ENCODE measurements at regions not wholly inside any gene's neighbourhood (a gene's known extent, or its start where the extent isn't known, plus 50 kb on each side); places are given as distances from the start of the nearest gene placed in this dataset.
A peak's percentile ranks its signal among the peaks of the same experiment; 100 is the strongest.
"Not testable (repeated sequence)": the region's sequence is repeated elsewhere in the genome, so short reads cannot be mapped to it uniquely, and the experiment has no call there.

DNA sequence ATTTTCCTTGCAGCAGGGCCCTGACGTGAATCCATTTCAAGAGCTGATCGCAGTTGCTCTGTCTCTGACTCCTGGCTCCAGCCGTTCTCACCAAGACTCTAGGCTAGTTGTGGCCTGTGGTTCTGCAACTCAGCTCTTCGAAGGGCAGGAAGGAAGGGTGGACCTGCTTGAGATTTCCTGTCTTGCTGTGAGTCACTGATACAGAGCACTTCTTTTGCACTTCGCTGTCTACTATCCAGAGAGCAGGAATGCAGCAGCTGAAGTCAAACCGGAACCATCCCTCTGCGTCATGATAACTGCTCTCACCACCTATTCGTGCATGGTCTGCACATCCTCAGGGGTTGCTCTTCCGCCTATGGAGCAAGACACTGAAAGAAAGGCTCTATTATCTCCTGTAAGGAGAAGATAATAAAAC is 59.7 kb downstream of the RAP2B start:
- no peaks in the 10 kb centered on the region for H3K9me3 ChIP-seq
- POLR2A ChIA-PET: no interaction called here
- CTCF ChIA-PET: no interaction called here
- TF ChIP-seq FOSL2 (IDR thresholded peaks at IDR 0.05): no peak
- TF ChIP-seq FOSL2 (CRISPR knock-in tag; IDR thresholded peaks at IDR 0.05): no peak
- TF ChIP-seq ZFP36 (IDR thresholded peaks at IDR 0.05; ENCODE audit: borderline replicate concordance, partially characterized antibody): no peak
- TF ChIP-seq, protein P1, sequence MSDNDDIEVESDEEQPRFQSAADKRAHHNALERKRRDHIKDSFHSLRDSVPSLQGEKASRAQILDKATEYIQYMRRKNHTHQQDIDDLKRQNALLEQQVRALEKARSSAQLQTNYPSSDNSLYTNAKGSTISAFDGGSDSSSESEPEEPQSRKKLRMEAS (IDR thresholded peaks at IDR 0.05): no peak
- TF ChIP-seq, protein P2, sequence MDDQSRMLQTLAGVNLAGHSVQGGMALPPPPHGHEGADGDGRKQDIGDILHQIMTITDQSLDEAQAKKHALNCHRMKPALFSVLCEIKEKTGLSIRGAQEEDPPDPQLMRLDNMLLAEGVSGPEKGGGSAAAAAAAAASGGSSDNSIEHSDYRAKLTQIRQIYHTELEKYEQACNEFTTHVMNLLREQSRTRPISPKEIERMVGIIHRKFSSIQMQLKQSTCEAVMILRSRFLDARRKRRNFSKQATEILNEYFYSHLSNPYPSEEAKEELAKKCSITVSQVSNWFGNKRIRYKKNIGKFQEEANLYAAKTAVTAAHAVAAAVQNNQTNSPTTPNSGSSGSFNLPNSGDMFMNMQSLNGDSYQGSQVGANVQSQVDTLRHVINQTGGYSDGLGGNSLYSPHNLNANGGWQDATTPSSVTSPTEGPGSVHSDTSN (IDR thresholded peaks at IDR 0.05): no peak
- TF ChIP-seq SMC3 (IDR thresholded peaks at IDR 0.05): no peak
- no peak overlapping the region for H3K4me3 ChIP-seq
- 73% methylated on average over 9 of the region's 9 CpGs for WGBS (ENCODE audit: missing lambda C conversion rate)
- peak in 1 of 2 experiments; percentile 6 for DNase-seq (ENCODE audit: low read depth in 1 of 2, low spot score in 1 of 2)
- no peaks in the 10 kb centered on the region for H3K4me1 ChIP-seq
- FAIRE-seq: no peak
- no peak overlapping the region for H3K27ac ChIP-seq
- H3K4me2 ChIP-seq: no peak overlapping the region
- ATAC-seq: peak in 1 of 2 experiments; percentile 25; a peak in 2 of 6 replicates

DNA sequence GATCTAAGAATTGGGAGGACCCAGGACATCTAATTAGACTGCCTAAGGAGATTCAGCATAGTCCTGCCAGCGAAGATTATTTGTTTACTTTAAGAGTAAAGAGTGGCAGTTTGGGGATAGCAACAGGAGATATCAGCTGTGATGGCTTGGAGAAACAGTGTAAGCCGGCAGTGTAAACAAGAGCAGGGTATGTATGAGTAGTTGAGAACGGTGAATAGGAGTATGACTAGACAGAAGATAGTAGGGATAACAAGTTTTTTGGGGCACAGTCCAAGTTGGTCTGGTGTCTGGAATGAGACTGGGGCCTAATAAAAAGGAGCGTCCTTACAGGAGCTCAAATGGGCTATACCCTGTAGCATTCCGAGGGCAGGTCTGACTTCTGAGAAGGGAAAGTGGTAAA is 64.9 kb downstream of the RAP2B start:
- FAIRE-seq; H3K4me1 ChIP-seq; H3K27ac ChIP-seq; H3K4me3 ChIP-seq; H3K4me2 ChIP-seq; CTCF ChIA-PET; DNase-seq (ENCODE audit: low read depth in 1 of 2, low spot score in 1 of 2); H3K9me3 ChIP-seq; ATAC-seq; POLR2A ChIA-PET: not testable (repeated sequence)
- 69% methylated on average over 5 of the region's 5 CpGs for WGBS (ENCODE audit: missing lambda C conversion rate)

DNA sequence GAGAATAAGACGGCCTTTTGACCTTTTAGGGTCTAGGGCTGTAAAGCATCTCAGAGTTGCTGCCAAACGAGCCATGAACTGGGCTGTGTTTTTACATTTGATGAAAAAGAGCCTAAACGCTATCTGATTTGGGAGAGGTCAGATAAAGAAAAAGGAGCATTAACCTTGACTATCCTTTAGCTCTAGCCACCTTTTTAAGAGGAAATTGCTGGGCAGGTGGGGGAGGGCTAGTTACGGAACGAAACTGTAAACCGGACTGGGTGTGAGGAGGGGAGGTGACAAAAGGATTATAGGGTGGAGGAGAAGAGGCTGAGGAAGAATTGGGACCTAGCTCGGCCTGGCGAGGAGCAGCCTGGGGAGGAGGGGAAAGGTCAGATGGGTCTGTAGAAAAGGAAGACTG is 68.4 kb downstream of the RAP2B start:
- H3K27ac ChIP-seq; DNase-seq (ENCODE audit: low read depth in 1 of 2, low spot score in 1 of 2); ATAC-seq; H3K4me2 ChIP-seq; FAIRE-seq; H3K9me3 ChIP-seq; POLR2A ChIA-PET; H3K4me3 ChIP-seq; CTCF ChIA-PET: not testable (repeated sequence)
- peaks cover 12% of the 10 kb centered on the region for H3K4me1 ChIP-seq
- WGBS (ENCODE audit: missing lambda C conversion rate): 78% methylated on average over 8 of the region's 8 CpGs

DNA sequence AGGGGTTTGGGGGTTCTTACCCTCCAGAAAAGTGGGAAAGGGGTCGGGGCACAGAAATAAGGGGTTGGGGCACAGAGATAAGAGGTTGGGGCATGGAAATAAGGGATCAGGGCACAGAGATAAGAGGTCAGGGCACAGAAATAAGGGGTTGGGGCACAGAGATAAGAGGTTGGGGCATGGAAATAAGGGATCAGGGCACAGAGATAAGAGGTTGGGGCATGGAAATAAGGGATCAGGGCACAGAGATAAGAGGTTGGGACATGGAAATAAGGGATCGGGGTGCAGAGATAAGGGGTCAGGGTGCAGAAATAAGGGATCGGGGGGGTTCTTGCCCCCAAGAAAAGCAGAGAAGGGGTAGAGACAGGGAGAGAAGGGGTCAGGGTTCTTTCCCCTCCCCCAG is 69.2 kb downstream of the RAP2B start:
- H3K4me2 ChIP-seq; H3K9me3 ChIP-seq; DNase-seq (ENCODE audit: low read depth in 1 of 2, low spot score in 1 of 2); H3K4me3 ChIP-seq; FAIRE-seq; CTCF ChIA-PET; POLR2A ChIA-PET; ATAC-seq; H3K27ac ChIP-seq: not testable (repeated sequence)
- peaks cover 12% of the 10 kb centered on the region for H3K4me1 ChIP-seq
- 64% methylated on average over 3 of the region's 3 CpGs for WGBS (ENCODE audit: missing lambda C conversion rate)

DNA sequence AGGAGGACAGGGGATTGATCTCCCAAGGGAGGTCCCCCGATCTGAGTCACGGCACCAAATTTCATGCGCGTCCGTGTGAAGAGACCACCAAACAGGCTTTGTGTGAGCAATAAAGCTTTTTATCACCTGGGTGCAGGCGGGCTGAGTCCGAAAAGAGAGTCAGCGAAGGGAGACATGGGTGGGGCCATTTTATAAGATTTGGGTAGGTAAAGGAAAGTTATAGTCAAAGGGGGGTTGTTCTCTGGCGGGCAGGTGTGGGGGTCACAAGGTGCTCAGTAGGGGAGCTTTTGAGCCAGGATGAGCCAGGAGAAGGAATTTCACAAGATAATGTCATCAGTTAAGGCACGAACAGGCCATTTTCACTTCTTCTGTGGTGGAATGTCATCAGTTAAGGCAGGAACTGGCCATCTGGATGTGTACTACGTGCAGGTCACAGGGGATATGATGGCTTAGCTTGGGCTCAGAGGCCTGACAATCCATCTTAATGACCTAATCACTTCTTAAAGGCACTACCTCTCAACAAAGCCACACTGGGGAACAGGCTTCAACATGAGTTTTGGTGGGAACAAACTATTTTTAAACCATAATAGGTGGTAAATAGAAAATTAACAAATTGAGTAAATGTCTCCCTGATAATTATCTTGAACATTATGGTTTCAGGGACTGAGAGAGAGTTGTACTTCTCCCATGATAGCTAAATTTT is 70.2 kb downstream of the RAP2B start:
- H3K9me3 ChIP-seq; DNase-seq (ENCODE audit: low read depth in 1 of 2, low spot score in 1 of 2); CTCF ChIA-PET; H3K27ac ChIP-seq; FAIRE-seq; H3K4me3 ChIP-seq; ATAC-seq: not testable (repeated sequence)
- WGBS (ENCODE audit: missing lambda C conversion rate): 88% methylated on average over 10 of the region's 11 CpGs
- H3K4me1 ChIP-seq: peaks cover 12% of the 10 kb centered on the region
- POLR2A ChIA-PET: interaction anchor here (0.7 kb wide), 1 partner anchor 21 kb away, joined by 3 read pairs; no protein-coding TSS in a partner anchor
- H3K4me2 ChIP-seq: peak overlapping the region; percentile 14; the same call in 1 of the 3 replicates

DNA sequence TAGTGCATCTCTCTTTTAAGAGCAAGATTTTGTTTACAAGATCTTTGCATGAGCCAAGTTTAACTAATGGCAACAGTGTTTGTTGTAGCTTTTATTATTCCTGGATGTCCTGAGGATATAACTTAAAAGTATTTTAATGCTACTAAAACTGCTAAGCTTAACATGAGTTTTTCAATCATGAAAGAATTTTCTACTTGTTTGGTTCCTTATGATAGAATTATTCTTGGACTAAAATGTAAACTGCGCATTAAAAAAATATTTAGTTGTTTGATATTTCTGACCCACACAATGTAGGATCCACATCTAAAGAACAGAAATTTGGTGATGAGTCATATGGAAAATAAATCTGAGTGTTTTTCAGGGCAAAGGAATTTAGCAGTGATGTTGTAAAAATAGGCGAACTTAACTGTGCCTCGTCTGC is 70.8 kb downstream of the RAP2B start:
- no peak for DNase-seq (ENCODE audit: low read depth in 1 of 2, low spot score in 1 of 2)

DNA sequence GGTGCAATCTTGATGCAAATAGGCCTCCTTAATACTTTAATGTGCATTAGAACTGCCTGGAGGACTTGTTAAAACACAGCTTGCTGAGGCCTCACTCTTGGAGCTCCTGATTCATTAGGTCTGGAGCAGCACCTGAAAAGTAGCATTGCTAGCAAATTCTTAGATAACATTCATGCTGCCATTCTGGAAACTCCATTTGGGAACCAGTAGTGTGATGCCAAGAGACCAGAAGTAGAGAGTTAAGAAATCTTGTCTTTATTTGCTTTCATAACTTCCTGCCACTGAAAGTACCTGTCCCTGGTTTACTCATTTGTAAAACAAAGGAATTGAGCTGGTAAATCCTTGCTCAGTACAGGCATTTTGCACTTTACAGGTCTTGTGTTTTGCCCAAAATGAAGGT is 72.0 kb downstream of the RAP2B start:
- DNase-seq (ENCODE audit: low read depth in 1 of 2, low spot score in 1 of 2) (no peak), FAIRE-seq (no peak), ATAC-seq (no peak)
- H3K4me1 ChIP-seq: peaks cover 12% of the 10 kb centered on the region
- H3K4me2 ChIP-seq: no peak overlapping the region
- ChIA-PET CTCF (no interaction called here), POLR2A (no interaction called here)
- H3K27ac ChIP-seq: no peak overlapping the region
- H3K4me3 ChIP-seq: no peak overlapping the region
- H3K9me3 ChIP-seq: no peaks in the 10 kb centered on the region
- TF ChIP-seq JUNB (IDR thresholded peaks at IDR 0.05): no peak
- no peak for TF ChIP-seq FOXS1 (CRISPR knock-in tag; IDR thresholded peaks at IDR 0.05)
- TF ChIP-seq RARB (CRISPR knock-in tag; IDR thresholded peaks at IDR 0.05): no peak
- no peak for TF ChIP-seq HOXB13 (CRISPR knock-in tag; IDR thresholded peaks at IDR 0.05; ENCODE audit: low read depth)
- TF ChIP-seq, protein P3, sequence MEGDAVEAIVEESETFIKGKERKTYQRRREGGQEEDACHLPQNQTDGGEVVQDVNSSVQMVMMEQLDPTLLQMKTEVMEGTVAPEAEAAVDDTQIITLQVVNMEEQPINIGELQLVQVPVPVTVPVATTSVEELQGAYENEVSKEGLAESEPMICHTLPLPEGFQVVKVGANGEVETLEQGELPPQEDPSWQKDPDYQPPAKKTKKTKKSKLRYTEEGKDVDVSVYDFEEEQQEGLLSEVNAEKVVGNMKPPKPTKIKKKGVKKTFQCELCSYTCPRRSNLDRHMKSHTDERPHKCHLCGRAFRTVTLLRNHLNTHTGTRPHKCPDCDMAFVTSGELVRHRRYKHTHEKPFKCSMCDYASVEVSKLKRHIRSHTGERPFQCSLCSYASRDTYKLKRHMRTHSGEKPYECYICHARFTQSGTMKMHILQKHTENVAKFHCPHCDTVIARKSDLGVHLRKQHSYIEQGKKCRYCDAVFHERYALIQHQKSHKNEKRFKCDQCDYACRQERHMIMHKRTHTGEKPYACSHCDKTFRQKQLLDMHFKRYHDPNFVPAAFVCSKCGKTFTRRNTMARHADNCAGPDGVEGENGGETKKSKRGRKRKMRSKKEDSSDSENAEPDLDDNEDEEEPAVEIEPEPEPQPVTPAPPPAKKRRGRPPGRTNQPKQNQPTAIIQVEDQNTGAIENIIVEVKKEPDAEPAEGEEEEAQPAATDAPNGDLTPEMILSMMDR (IDR thresholded peaks at IDR 0.05): no peak
- TF ChIP-seq FOSB (CRISPR knock-in tag; IDR thresholded peaks at IDR 0.05): no peak
- TF ChIP-seq CHD2 (IDR thresholded peaks at IDR 0.05; ENCODE audit: low read length, partially characterized antibody): no peak
- TF ChIP-seq CBX8 (IDR thresholded peaks at IDR 0.05): no peak
- TF ChIP-seq, protein P4, sequence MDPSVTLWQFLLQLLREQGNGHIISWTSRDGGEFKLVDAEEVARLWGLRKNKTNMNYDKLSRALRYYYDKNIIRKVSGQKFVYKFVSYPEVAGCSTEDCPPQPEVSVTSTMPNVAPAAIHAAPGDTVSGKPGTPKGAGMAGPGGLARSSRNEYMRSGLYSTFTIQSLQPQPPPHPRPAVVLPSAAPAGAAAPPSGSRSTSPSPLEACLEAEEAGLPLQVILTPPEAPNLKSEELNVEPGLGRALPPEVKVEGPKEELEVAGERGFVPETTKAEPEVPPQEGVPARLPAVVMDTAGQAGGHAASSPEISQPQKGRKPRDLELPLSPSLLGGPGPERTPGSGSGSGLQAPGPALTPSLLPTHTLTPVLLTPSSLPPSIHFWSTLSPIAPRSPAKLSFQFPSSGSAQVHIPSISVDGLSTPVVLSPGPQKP (IDR thresholded peaks at IDR 0.05; ENCODE audit: low read depth, low read length): no peak
- no peak for TF ChIP-seq EHF (CRISPR knock-in tag; IDR thresholded peaks at IDR 0.05)

More for the DNA sequence above, 70.8 kb downstream of the RAP2B start:
- Histone ChIP-seq H3K4me2 (peak overlapping the region; percentile 14; the same call in 1 of the 3 replicates), H3K27ac (no peak overlapping the region), H3K4me1 (peaks cover 12% of the 10 kb centered on the region), H3K9me3 (no peaks in the 10 kb centered on the region), H3K4me3 (no peak overlapping the region)
- 44% methylated on average over 3 of the region's 3 CpGs for WGBS (ENCODE audit: missing lambda C conversion rate)
- CTCF ChIA-PET: no interaction called here
- TF ChIP-seq HOXA7 (CRISPR knock-in tag; IDR thresholded peaks at IDR 0.05) (no peak), FOSL2 (IDR thresholded peaks at IDR 0.05) (no peak), FOSL2 (CRISPR knock-in tag; IDR thresholded peaks at IDR 0.05) (peak; percentile 48)
- POLR2A ChIA-PET: interaction anchor here (0.7 kb wide), 1 partner anchor 21 kb away, joined by 3 read pairs; no protein-coding TSS in a partner anchor
- ATAC-seq (no peak), FAIRE-seq (no peak)

Data from A549 (cell line).